ENCODE measurements at regions not wholly inside any gene's neighbourhood (a gene's known extent, or its start where the extent isn't known, plus 50 kb on each side); places are given as distances from the start of the nearest gene placed in this dataset.

DNA sequence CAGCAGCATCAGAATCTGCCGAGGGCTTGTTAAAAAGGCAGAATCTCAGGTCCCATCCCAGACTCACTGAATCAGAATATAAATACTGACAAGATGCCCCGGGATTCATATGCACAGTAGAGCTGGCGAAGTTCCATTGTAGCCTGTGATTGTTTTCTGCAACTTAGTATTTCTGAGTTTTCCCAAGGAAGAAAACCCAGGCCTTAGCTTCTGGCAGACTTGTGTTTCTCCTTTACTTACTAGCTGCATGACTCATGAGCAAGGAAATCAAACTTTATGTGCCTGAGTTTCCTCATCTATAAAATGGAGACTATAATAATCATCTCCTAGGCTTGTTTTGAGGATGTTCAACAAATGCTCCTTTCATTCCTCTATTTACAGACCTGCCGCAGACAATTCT lies 278.5 kb upstream of the PLEKHG7 start:
- TF ChIP-seq ZNF624 (tag by site-specific recombination; IDR thresholded peaks at IDR 0.05) (no peak), ZNF2 (tag by site-specific recombination; IDR thresholded peaks at IDR 0.05) (no peak), ZNF561 (tag by site-specific recombination; IDR thresholded peaks at IDR 0.05; ENCODE audit: borderline replicate concordance) (no peak), ZNF114 (tag by site-specific recombination; IDR thresholded peaks at IDR 0.05) (no peak), ZNF843 (tag by site-specific recombination; IDR thresholded peaks at IDR 0.05) (no peak), ZSCAN30 (tag by site-specific recombination; IDR thresholded peaks at IDR 0.05) (no peak), ZNF214 (tag by site-specific recombination; IDR thresholded peaks at IDR 0.05; ENCODE audit: borderline replicate concordance) (no peak), HOXC10 (CRISPR knock-in tag; IDR thresholded peaks at IDR 0.05) (no peak), ZNF140 (tag by site-specific recombination; IDR thresholded peaks at IDR 0.05) (no peak), GLI2 (tag by site-specific recombination; IDR thresholded peaks at IDR 0.05; ENCODE audit: borderline replicate concordance, low read depth) (no peak), ZNF747 (tag by site-specific recombination; IDR thresholded peaks at IDR 0.05) (no peak), ZNF184 (tag by site-specific recombination; IDR thresholded peaks at IDR 0.05) (no peak), BCL11B (tag by site-specific recombination; IDR thresholded peaks at IDR 0.05; ENCODE audit: low read depth) (no peak), ZNF155 (tag by site-specific recombination; IDR thresholded peaks at IDR 0.05) (no peak)
- TF ChIP-seq, protein P1, sequence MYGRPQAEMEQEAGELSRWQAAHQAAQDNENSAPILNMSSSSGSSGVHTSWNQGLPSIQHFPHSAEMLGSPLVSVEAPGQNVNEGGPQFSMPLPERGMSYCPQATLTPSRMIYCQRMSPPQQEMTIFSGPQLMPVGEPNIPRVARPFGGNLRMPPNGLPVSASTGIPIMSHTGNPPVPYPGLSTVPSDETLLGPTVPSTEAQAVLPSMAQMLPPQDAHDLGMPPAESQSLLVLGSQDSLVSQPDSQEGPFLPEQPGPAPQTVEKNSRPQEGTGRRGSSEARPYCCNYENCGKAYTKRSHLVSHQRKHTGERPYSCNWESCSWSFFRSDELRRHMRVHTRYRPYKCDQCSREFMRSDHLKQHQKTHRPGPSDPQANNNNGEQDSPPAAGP (tag by site-specific recombination; IDR thresholded peaks at IDR 0.05) = no peak
- TF ChIP-seq, protein P2, sequence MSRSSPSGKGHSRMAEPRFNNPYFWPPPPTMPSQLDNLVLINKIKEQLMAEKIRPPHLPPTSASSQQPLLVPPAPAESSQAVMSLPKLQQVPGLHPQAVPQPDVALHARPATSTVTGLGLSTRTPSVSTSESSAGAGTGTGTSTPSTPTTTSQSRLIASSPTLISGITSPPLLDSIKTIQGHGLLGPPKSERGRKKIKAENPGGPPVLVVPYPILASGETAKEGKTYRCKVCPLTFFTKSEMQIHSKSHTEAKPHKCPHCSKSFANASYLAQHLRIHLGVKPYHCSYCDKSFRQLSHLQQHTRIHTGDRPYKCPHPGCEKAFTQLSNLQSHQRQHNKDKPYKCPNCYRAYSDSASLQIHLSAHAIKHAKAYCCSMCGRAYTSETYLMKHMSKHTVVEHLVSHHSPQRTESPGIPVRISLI (tag by site-specific recombination; IDR thresholded peaks at IDR 0.05) = no peak
- TF ChIP-seq, protein P3, sequence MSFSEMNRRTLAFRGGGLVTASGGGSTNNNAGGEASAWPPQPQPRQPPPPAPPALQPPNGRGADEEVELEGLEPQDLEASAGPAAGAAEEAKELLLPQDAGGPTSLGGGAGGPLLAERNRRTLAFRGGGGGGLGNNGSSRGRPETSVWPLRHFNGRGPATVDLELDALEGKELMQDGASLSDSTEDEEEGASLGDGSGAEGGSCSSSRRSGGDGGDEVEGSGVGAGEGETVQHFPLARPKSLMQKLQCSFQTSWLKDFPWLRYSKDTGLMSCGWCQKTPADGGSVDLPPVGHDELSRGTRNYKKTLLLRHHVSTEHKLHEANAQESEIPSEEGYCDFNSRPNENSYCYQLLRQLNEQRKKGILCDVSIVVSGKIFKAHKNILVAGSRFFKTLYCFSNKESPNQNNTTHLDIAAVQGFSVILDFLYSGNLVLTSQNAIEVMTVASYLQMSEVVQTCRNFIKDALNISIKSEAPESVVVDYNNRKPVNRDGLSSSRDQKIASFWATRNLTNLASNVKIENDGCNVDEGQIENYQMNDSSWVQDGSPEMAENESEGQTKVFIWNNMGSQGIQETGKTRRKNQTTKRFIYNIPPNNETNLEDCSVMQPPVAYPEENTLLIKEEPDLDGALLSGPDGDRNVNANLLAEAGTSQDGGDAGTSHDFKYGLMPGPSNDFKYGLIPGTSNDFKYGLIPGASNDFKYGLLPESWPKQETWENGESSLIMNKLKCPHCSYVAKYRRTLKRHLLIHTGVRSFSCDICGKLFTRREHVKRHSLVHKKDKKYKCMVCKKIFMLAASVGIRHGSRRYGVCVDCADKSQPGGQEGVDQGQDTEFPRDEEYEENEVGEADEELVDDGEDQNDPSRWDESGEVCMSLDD (tag by site-specific recombination; IDR thresholded peaks at IDR 0.05) = no peak
- TF ChIP-seq, protein P4, sequence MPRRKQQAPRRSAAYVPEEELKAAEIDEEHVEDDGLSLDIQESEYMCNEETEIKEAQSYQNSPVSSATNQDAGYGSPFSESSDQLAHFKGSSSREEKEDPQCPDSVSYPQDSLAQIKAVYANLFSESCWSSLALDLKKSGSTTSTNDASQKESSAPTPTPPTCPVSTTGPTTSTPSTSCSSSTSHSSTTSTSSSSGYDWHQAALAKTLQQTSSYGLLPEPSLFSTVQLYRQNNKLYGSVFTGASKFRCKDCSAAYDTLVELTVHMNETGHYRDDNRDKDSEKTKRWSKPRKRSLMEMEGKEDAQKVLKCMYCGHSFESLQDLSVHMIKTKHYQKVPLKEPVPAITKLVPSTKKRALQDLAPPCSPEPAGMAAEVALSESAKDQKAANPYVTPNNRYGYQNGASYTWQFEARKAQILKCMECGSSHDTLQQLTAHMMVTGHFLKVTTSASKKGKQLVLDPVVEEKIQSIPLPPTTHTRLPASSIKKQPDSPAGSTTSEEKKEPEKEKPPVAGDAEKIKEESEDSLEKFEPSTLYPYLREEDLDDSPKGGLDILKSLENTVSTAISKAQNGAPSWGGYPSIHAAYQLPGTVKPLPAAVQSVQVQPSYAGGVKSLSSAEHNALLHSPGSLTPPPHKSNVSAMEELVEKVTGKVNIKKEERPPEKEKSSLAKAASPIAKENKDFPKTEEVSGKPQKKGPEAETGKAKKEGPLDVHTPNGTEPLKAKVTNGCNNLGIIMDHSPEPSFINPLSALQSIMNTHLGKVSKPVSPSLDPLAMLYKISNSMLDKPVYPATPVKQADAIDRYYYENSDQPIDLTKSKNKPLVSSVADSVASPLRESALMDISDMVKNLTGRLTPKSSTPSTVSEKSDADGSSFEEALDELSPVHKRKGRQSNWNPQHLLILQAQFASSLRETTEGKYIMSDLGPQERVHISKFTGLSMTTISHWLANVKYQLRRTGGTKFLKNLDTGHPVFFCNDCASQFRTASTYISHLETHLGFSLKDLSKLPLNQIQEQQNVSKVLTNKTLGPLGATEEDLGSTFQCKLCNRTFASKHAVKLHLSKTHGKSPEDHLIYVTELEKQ (tag by site-specific recombination; IDR thresholded peaks at IDR 0.05; ENCODE audit: borderline replicate concordance) = no peak
- TF ChIP-seq, protein P5, sequence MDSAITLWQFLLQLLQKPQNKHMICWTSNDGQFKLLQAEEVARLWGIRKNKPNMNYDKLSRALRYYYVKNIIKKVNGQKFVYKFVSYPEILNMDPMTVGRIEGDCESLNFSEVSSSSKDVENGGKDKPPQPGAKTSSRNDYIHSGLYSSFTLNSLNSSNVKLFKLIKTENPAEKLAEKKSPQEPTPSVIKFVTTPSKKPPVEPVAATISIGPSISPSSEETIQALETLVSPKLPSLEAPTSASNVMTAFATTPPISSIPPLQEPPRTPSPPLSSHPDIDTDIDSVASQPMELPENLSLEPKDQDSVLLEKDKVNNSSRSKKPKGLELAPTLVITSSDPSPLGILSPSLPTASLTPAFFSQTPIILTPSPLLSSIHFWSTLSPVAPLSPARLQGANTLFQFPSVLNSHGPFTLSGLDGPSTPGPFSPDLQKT (IDR thresholded peaks at IDR 0.05; ENCODE audit: borderline replicate concordance, low read depth, low read length) = no peak
- no peaks in the 10 kb centered on the region for H3K36me3 ChIP-seq (ENCODE audit: control insufficient read depth in 2 of 2, insufficient read depth in 1 of 2, low read length in 2 of 2)
- POLR2A ChIA-PET = no interaction called here
- H3K27ac ChIP-seq (ENCODE audit: extremely low read depth, low read depth, low read length) = no peak overlapping the region
- no peak overlapping the region for H3K4me3 ChIP-seq (ENCODE audit: low read depth, low read length)
- CTCF ChIA-PET = interaction anchor here (1.4 kb wide), 1 partner anchor 10 kb away, joined by 3 read pairs; no protein-coding TSS in a partner anchor
- H3K9me3 ChIP-seq (ENCODE audit: control insufficient read depth, insufficient read depth, low read depth, low read length) = no peaks in the 10 kb centered on the region
- no peaks in the 10 kb centered on the region for H3K4me1 ChIP-seq (ENCODE audit: control insufficient read depth, insufficient read depth, low read length)
